Progenitor cell of endocrine pancreas (in vitro differentiated cells): ENCODE measurements at regions not wholly inside any gene's neighbourhood (a gene's known extent, or its start where the extent isn't known, plus 50 kb on each side); places are given as distances from the start of the nearest gene placed in this dataset.

ENCODE experiments used
- DNase-seq: peaks from one replicate; pipeline ENCODE4 v3.0.0; 2021; ENCODE audit warnings: low spot score; ENCODE audit not compliant: unreplicated experiment
- H3K27ac Mint-ChIP-seq: 2 replicates; pipeline ENCODE4 v1.8.0; 2021; ENCODE audit warnings: mild to moderate bottlenecking, moderate library complexity, mixed read lengths
- H3K27me3 Mint-ChIP-seq: 2 replicates; pipeline ENCODE4 v1.8.0; 2021; ENCODE audit warnings: mixed read lengths
- H3K36me3 Mint-ChIP-seq: 2 replicates; pipeline ENCODE4 v1.8.0; 2022; ENCODE audit warnings: mixed read lengths; ENCODE audit not compliant: insufficient read depth
- H3K4me1 Mint-ChIP-seq: 2 replicates; pipeline ENCODE4 v1.8.0; 2021; ENCODE audit warnings: low read depth, mixed read lengths
- H3K4me3 Mint-ChIP-seq: 2 replicates; pipeline ENCODE4 v1.8.0; 2021; ENCODE audit warnings: low read depth, mild to moderate bottlenecking, moderate library complexity, mixed read lengths
- H3K9me3 Mint-ChIP-seq: 2 replicates; pipeline ENCODE4 v1.8.0; 2021; ENCODE audit warnings: low read depth, mixed read lengths
- CTCF ChIP-seq: fragments of 200-600 bp; sonication (generic); IDR thresholded peaks from one replicate; pipeline ENCODE4 v1.5.0; 2021; ENCODE audit warnings: antibody characterized with exemption, mild to moderate bottlenecking; ENCODE audit not compliant: unreplicated experiment

- H3K27me3 Mint-ChIP-seq = no peaks in the 10 kb centered on the region
- H3K36me3 Mint-ChIP-seq = peaks cover 2% of the 10 kb centered on the region
- H3K27ac Mint-ChIP-seq = no peak overlapping the region
- no peak for DNase-seq
- no peak overlapping the region for H3K4me3 Mint-ChIP-seq
- no peak for TF ChIP-seq CTCF
- no peaks in the 10 kb centered on the region for H3K4me1 Mint-ChIP-seq
- H3K9me3 Mint-ChIP-seq = peaks cover 59% of the 10 kb centered on the region
Measured at GRCh38 chr19:27529158-27529557, 1683.8 kb downstream of the UQCRFS1 start.

GRCh38 chr19:27522223-27522622 is 1690.7 kb downstream of the UQCRFS1 start:
- Mint-ChIP-seq H3K4me1 (no peaks in the 10 kb centered on the region), H3K9me3 (peaks cover 47% of the 10 kb centered on the region), H3K27ac (no peak overlapping the region), H3K4me3 (no peak overlapping the region), H3K27me3 (no peaks in the 10 kb centered on the region), H3K36me3 (peaks cover 3% of the 10 kb centered on the region)
- no peak for TF ChIP-seq CTCF
- DNase-seq = no peak
